H7 (cell line): ENCODE measurements at regions not wholly inside any gene's neighbourhood (a gene's known extent, or its start where the extent isn't known, plus 50 kb on each side); places are given as distances from the start of the nearest gene placed in this dataset.

Source experiments
- DNase-seq: peaks from one replicate; pipeline ENCODE4 v3.0.0; 2012
- H3K27me3 ChIP-seq: 2 replicates; pipeline ENCODE4 v1.6.0; 2011; ENCODE audit warnings: mild to moderate bottlenecking, low read length; ENCODE audit not compliant: control insufficient read depth, insufficient read depth
- H3K36me3 ChIP-seq: replicated peaks from 2 replicates; pipeline ENCODE4 v1.5.1; 2011; ENCODE audit warnings: low read length; ENCODE audit not compliant: control insufficient read depth, insufficient read depth
- H3K4me3 ChIP-seq: 2 replicates; pipeline ENCODE4 v1.5.1; 2011; ENCODE audit warnings: low read depth, mild to moderate bottlenecking, control low read depth, low read length, moderate library complexity; ENCODE audit not compliant: insufficient read depth

- DNase-seq = no peak
- Histone ChIP-seq H3K4me3 (no peak overlapping the region), H3K27me3 (no peaks in the 10 kb centered on the region), H3K36me3 (no peaks in the 10 kb centered on the region)
Observed at GRCh38 chr14:97287956-97288355, 490.8 kb downstream of the VRK1 start.

GRCh38 chr14:97290065-97290464 is 492.9 kb downstream of the VRK1 start:
- no peaks in the 10 kb centered on the region for H3K27me3 ChIP-seq

GRCh38 chr14:97290977-97291376 is 493.8 kb downstream of the VRK1 start:
- Histone ChIP-seq H3K27me3 (no peaks in the 10 kb centered on the region), H3K36me3 (no peaks in the 10 kb centered on the region), H3K4me3 (no peak overlapping the region)
- DNase-seq = no peak

More at GRCh38 chr14:97290065-97290464, 492.9 kb downstream of the VRK1 start:
- Histone ChIP-seq H3K4me3 (no peak overlapping the region), H3K36me3 (no peaks in the 10 kb centered on the region)
- DNase-seq = no peak

- no peaks in the 10 kb centered on the region for H3K27me3 ChIP-seq
- no peak for DNase-seq
Observed at GRCh38 chr14:97293659-97294058, 496.5 kb downstream of the VRK1 start.

GRCh38 chr14:97295108-97295710 is 498.0 kb downstream of the VRK1 start:
- DNase-seq = no peak
- Histone ChIP-seq H3K27me3 (no peaks in the 10 kb centered on the region), H3K4me3 (no peak overlapping the region), H3K36me3 (no peaks in the 10 kb centered on the region)

More at GRCh38 chr14:97293659-97294058, 496.5 kb downstream of the VRK1 start:
- no peak overlapping the region for H3K4me3 ChIP-seq
- no peaks in the 10 kb centered on the region for H3K36me3 ChIP-seq

GRCh38 chr14:97296176-97296575 is 499.0 kb downstream of the VRK1 start:
- Histone ChIP-seq H3K4me3 (no peak overlapping the region), H3K36me3 (no peaks in the 10 kb centered on the region), H3K27me3 (no peaks in the 10 kb centered on the region)
- no peak for DNase-seq

GRCh38 chr14:97297100-97297499 is 499.9 kb downstream of the VRK1 start:
- H3K4me3 ChIP-seq = no peak overlapping the region
- H3K36me3 ChIP-seq = no peaks in the 10 kb centered on the region
- H3K27me3 ChIP-seq = no peaks in the 10 kb centered on the region
- no peak for DNase-seq

- H3K27me3 ChIP-seq = no peaks in the 10 kb centered on the region
- no peaks in the 10 kb centered on the region for H3K36me3 ChIP-seq
- no peak overlapping the region for H3K4me3 ChIP-seq
- DNase-seq = peak; percentile 57
Observed at GRCh38 chr14:97298331-97298730, 501.1 kb downstream of the VRK1 start.

- no peak overlapping the region for H3K4me3 ChIP-seq
- no peaks in the 10 kb centered on the region for H3K36me3 ChIP-seq
- no peak for DNase-seq
- H3K27me3 ChIP-seq = no peaks in the 10 kb centered on the region
Observed at GRCh38 chr14:97298736-97299135, 501.6 kb downstream of the VRK1 start.

GRCh38 chr14:97299661-97300060 is 502.5 kb downstream of the VRK1 start:
- Histone ChIP-seq H3K36me3 (no peaks in the 10 kb centered on the region), H3K27me3 (no peaks in the 10 kb centered on the region)
- peak; percentile 39 for DNase-seq

GRCh38 chr14:97301931-97302559 is 504.9 kb downstream of the VRK1 start:
- H3K27me3 ChIP-seq = no peaks in the 10 kb centered on the region
- no peak overlapping the region for H3K4me3 ChIP-seq
- H3K36me3 ChIP-seq = no peaks in the 10 kb centered on the region
- DNase-seq = peak; percentile 25

More at GRCh38 chr14:97299661-97300060, 502.5 kb downstream of the VRK1 start:
- no peak overlapping the region for H3K4me3 ChIP-seq

- Histone ChIP-seq H3K4me3 (no peak overlapping the region), H3K36me3 (no peaks in the 10 kb centered on the region)
- DNase-seq = no peak
Observed at GRCh38 chr14:97306133-97306759, 509.1 kb downstream of the VRK1 start.

GRCh38 chr14:97306760-97307246 is 509.6 kb downstream of the VRK1 start:
- no peak for DNase-seq
- no peaks in the 10 kb centered on the region for H3K27me3 ChIP-seq
- no peaks in the 10 kb centered on the region for H3K36me3 ChIP-seq
- H3K4me3 ChIP-seq = no peak overlapping the region

More at GRCh38 chr14:97306133-97306759, 509.1 kb downstream of the VRK1 start:
- no peaks in the 10 kb centered on the region for H3K27me3 ChIP-seq

GRCh38 chr14:97311411-97311810 is 514.2 kb downstream of the VRK1 start:
- no peaks in the 10 kb centered on the region for H3K27me3 ChIP-seq
- no peak for DNase-seq
- no peak overlapping the region for H3K4me3 ChIP-seq
- H3K36me3 ChIP-seq = no peaks in the 10 kb centered on the region

- Histone ChIP-seq H3K4me3 (no peak overlapping the region), H3K36me3 (no peaks in the 10 kb centered on the region), H3K27me3 (no peaks in the 10 kb centered on the region)
- DNase-seq = no peak
Observed at GRCh38 chr14:97312910-97313309, 515.7 kb downstream of the VRK1 start.
